ENCODE measurements at regions not wholly inside any gene's neighbourhood (a gene's known extent, or its start where the extent isn't known, plus 50 kb on each side); places are given as distances from the start of the nearest gene placed in this dataset.
A peak's percentile ranks its signal among the peaks of the same experiment; 100 is the strongest.

GRCh38 chr2:41119489-41119888, 667.6 kb upstream of the SLC8A1 start:
- DNase-seq (ENCODE audit: low read depth in 2 of 2), result no peak
- TF ChIP-seq, protein P1, sequence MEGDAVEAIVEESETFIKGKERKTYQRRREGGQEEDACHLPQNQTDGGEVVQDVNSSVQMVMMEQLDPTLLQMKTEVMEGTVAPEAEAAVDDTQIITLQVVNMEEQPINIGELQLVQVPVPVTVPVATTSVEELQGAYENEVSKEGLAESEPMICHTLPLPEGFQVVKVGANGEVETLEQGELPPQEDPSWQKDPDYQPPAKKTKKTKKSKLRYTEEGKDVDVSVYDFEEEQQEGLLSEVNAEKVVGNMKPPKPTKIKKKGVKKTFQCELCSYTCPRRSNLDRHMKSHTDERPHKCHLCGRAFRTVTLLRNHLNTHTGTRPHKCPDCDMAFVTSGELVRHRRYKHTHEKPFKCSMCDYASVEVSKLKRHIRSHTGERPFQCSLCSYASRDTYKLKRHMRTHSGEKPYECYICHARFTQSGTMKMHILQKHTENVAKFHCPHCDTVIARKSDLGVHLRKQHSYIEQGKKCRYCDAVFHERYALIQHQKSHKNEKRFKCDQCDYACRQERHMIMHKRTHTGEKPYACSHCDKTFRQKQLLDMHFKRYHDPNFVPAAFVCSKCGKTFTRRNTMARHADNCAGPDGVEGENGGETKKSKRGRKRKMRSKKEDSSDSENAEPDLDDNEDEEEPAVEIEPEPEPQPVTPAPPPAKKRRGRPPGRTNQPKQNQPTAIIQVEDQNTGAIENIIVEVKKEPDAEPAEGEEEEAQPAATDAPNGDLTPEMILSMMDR (IDR thresholded peaks at IDR 0.05; ENCODE audit: low read depth, low read length), result no peak
- H3K4me3 ChIP-seq (replicated peaks in 1 of 2; ENCODE audit: low read depth in 2 of 2, low read length in 2 of 2), result no peak overlapping the region

DNA sequence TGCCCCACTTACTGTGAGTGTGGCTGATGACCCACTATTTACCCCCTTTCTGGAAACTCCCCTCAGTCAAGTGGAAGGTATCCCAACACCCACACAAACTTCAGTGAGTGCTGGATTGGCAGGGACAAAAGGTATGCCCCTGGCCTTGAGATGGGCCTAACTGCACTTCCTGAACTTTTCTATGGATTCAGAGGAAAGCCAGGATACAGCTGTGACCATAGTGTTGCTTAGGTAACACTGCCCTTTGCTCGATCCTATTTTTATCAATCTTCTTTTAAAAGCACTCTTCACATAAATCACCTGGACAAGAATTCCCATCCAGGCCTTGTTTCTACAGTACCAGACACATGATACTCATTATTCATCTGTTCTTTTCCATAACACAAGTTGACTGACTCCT, 671.5 kb upstream of the SLC8A1 start:
- DNase-seq (ENCODE audit: low read depth in 2 of 2), result no peak
- H3K4me3 ChIP-seq (replicated peaks in 1 of 2; ENCODE audit: low read depth in 2 of 2, low read length in 2 of 2), result no peak overlapping the region
- TF ChIP-seq, protein P1 (IDR thresholded peaks at IDR 0.05; ENCODE audit: low read depth, low read length), result no peak

DNA sequence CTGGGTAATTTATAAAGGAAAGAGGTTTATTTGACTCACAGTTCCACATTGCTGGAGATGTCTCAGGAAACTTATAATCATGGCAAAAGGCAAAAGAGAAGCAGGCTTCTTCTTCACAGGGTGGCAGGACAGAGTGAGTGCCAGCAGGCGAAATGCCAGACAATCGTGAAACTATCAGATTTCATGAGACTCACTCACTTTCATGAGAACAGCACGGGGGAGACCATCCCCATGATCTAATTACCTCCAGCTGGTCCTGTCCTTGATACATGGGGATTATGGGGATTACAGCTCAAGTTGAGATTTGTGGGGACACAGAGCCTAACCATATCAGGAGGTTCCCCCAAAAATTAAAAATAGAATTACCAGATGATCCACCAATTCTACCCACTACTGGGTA, 675.5 kb upstream of the SLC8A1 start:
- no peak overlapping the region for H3K4me3 ChIP-seq (replicated peaks in 1 of 2; ENCODE audit: low read depth in 2 of 2, low read length in 2 of 2)
- TF ChIP-seq, protein P1 (IDR thresholded peaks at IDR 0.05; ENCODE audit: low read depth, low read length), result no peak
- DNase-seq (ENCODE audit: low read depth in 2 of 2), result no peak

DNA sequence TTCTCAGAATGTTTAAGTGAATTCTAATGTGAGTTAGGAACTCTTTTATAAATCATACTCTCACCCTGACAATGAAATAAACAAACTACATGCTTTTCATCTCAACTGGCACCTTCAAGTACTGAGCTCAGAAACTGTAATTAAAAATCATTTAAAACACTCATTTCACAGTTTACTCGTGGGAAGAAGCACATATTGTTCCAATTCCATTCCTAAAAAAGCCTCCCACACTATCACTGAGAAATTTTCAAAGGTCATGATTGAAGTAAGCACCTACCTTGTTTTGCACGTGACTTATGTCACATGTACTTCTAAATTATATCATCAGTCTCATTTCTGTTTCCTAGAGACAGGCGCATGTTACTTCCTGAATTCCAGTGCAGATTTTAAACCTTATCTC, 678.1 kb upstream of the SLC8A1 start:
- H3K4me3 ChIP-seq (replicated peaks in 1 of 2; ENCODE audit: low read depth in 2 of 2, low read length in 2 of 2), result no peak overlapping the region
- no peak for DNase-seq (ENCODE audit: low read depth in 2 of 2)
- TF ChIP-seq, protein P1 (IDR thresholded peaks at IDR 0.05; ENCODE audit: low read depth, low read length), result no peak

DNA sequence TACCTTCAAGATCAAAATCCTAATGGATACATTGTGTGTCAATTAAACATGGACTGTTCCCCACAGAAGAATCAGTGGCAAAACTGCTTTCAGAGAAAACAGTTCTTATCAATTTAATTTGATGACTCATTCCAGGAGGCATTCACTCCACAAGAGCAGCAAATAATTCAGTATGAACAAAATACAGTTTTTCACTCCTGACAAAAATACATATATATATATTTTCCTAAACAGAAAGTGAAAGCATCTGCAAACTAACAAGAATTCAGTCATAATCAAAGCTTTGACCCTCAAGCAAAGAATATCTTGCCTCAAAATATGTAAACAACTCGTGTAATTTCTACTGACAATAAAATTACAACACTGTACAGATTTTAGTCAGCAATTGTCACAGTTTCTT, 685.1 kb upstream of the SLC8A1 start:
- TF ChIP-seq, protein P1 (IDR thresholded peaks at IDR 0.05; ENCODE audit: low read depth, low read length), result no peak
- peak; percentile 30 to 33 for DNase-seq (ENCODE audit: low read depth in 2 of 2)
- H3K4me3 ChIP-seq (replicated peaks in 1 of 2; ENCODE audit: low read depth in 2 of 2, low read length in 2 of 2), result no peak overlapping the region

DNA sequence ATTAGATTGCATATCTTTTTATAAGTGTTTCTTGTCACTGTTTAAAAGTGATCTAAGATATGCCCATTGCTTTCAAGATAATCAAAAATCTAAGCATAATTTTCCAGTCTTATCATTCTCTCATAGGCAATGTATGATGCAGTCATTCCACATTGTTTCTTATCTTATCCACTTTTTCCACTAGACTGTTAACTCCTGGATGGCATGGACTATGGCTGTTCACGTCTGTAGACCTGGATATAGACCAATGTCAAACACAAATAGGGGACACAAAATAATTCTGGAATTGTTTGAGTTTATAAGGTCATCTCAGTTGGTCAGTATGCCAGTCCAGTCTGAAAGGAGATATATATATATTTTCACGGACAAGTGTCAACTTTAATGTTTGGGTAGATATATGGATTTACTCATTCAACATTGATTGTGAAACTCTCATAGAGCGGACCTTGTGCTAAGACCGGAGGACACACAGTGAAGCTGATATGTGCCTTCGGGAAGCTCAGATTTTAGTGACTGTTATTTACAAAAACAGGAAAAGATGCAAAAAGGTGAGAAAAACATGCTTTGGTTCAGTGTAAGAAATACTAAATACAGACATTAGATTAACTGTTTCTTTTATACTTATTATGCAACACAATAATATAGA, 689.4 kb upstream of the SLC8A1 start:
- H3K4me3 ChIP-seq (replicated peaks in 1 of 2; ENCODE audit: low read depth in 2 of 2, low read length in 2 of 2), result no peak overlapping the region
- TF ChIP-seq, protein P1 (IDR thresholded peaks at IDR 0.05; ENCODE audit: low read depth, low read length), result no peak
- no peak for DNase-seq (ENCODE audit: low read depth in 2 of 2)

GRCh38 chr2:41142478-41142877, 690.6 kb upstream of the SLC8A1 start:
- H3K4me3 ChIP-seq (replicated peaks in 1 of 2; ENCODE audit: low read depth in 2 of 2, low read length in 2 of 2), result no peak overlapping the region
- DNase-seq (ENCODE audit: low read depth in 2 of 2), result no peak
- TF ChIP-seq, protein P1 (IDR thresholded peaks at IDR 0.05; ENCODE audit: low read depth, low read length), result no peak

Measured in cardiac fibroblast (primary cell).